MM.1S (cell line): ENCODE measurements at regions not wholly inside any gene's neighbourhood (a gene's known extent, or its start where the extent isn't known, plus 50 kb on each side); places are given as distances from the start of the nearest gene placed in this dataset.

Experiments
- DNase-seq: peaks from one replicate; pipeline ENCODE4 v3.0.0-alpha.2; 2015
- H2AFZ ChIP-seq: fragments of 300-600 bp; sonication (generic); 2 replicates; pipeline ENCODE4 v1.6.0; 2016; ENCODE audit warnings: antibody characterized with exemption, low read length
- H3F3A ChIP-seq: fragments of 300-600 bp; sonication (generic); 2 replicates; pipeline ENCODE4 v1.6.1; 2016; ENCODE audit warnings: mild to moderate bottlenecking, antibody characterized with exemption, low read length, moderate library complexity, mixed read lengths; ENCODE audit not compliant: insufficient read depth
- H3K27ac ChIP-seq: fragments of 300-600 bp; sonication (generic); 2 replicates; pipeline ENCODE4 v1.5.1; 2016; ENCODE audit warnings: mild to moderate bottlenecking, low read length
- H3K27me3 ChIP-seq: fragments of 300-600 bp; sonication (generic); replicated peaks from 2 replicates; pipeline ENCODE4 v1.6.0; 2016; ENCODE audit warnings: low read length; ENCODE audit not compliant: insufficient read depth
- H3K36me3 ChIP-seq: fragments of 300-600 bp; sonication (generic); replicated peaks from 2 replicates; pipeline ENCODE4 v1.6.1; 2016; ENCODE audit warnings: mild to moderate bottlenecking, low read length, mixed read lengths; ENCODE audit not compliant: insufficient read depth
- H3K4me1 ChIP-seq: fragments of 300-600 bp; sonication (generic); 2 replicates; pipeline ENCODE4 v1.6.1; 2016; ENCODE audit warnings: low read length, mixed read lengths
- H3K4me2 ChIP-seq: fragments of 300-600 bp; sonication (generic); 2 replicates; pipeline ENCODE4 v1.6.0; 2016; ENCODE audit warnings: low read depth, low read length
- H3K4me3 ChIP-seq: fragments of 300-600 bp; sonication (generic); 2 replicates; pipeline ENCODE4 v1.5.1; 2016; ENCODE audit warnings: low read length, mixed read lengths
- H3K79me2 ChIP-seq: fragments of 300-600 bp; sonication (generic); 2 replicates; pipeline ENCODE4 v1.6.1; 2016; ENCODE audit warnings: mixed run types, low read length, mixed read lengths
- H3K9ac ChIP-seq: fragments of 300-600 bp; sonication (generic); 2 replicates; pipeline ENCODE4 v1.6.1; 2016; ENCODE audit warnings: low read length, mixed read lengths
- H3K9me2 ChIP-seq: fragments of 300-600 bp; sonication (generic); replicated peaks from 2 replicates; pipeline ENCODE4 v1.6.1; 2016; ENCODE audit warnings: mild to moderate bottlenecking, low read length, mixed read lengths; ENCODE audit not compliant: insufficient read depth
- H3K9me3 ChIP-seq: fragments of 300-600 bp; sonication (generic); replicated peaks from 2 replicates; pipeline ENCODE4 v1.6.1; 2016; ENCODE audit warnings: mild to moderate bottlenecking, low read length, mixed read lengths; ENCODE audit not compliant: insufficient read depth
- H4K20me1 ChIP-seq: fragments of 300-600 bp; sonication (generic); 2 replicates; pipeline ENCODE4 v1.6.1; 2016; ENCODE audit warnings: mild to moderate bottlenecking, low read length, moderate library complexity, mixed read lengths; ENCODE audit not compliant: insufficient read depth
- CTCF ChIP-seq: fragments of 300-600 bp; sonication (generic); IDR thresholded peaks from 2 replicates; pipeline ENCODE4 v1.5.1; 2016; ENCODE audit warnings: antibody characterized with exemption, low read length, mixed read lengths
- EZH2 ChIP-seq: fragments of 300-600 bp; sonication (generic); optimal IDR thresholded peaks from 2 replicates; pipeline ENCODE3; 2017; ENCODE audit warnings: low read depth, mild to moderate bottlenecking, antibody characterized with exemption, low read length, mixed read lengths
- EZH2phosphoT487 ChIP-seq: fragments of 300-600 bp; sonication (generic); IDR thresholded peaks from 2 replicates; pipeline ENCODE4 v1.6.1; 2018; ENCODE audit warnings: antibody characterized with exemption, low read length

GRCh38 chr12:83476006-83476405 is 789.3 kb downstream of the TMTC2 start:
- Histone ChIP-seq H3K4me3 (no peak overlapping the region), H3K4me2 (no peak overlapping the region), H4K20me1 (no peaks in the 10 kb centered on the region), H3K79me2 (no peaks in the 10 kb centered on the region), H3K9me3 (no peaks in the 10 kb centered on the region), H3K36me3 (no peaks in the 10 kb centered on the region), H3F3A (no peaks in the 10 kb centered on the region), H3K9me2 (no peaks in the 10 kb centered on the region), H3K4me1 (no peaks in the 10 kb centered on the region), H3K27ac (no peak overlapping the region), H3K9ac (no peak overlapping the region), H3K27me3 (no peaks in the 10 kb centered on the region), H2AFZ (no peak overlapping the region)
- no peak for DNase-seq
- no peak for TF ChIP-seq CTCF
- TF ChIP-seq EZH2phosphoT487 = no peak

GRCh38 chr12:83474369-83474768 is 787.7 kb downstream of the TMTC2 start:
- Histone ChIP-seq H3K4me1 (no peaks in the 10 kb centered on the region), H3K79me2 (no peaks in the 10 kb centered on the region), H3K4me2 (no peak overlapping the region), H2AFZ (no peak overlapping the region), H3K27ac (no peak overlapping the region), H3K4me3 (no peak overlapping the region), H3K27me3 (no peaks in the 10 kb centered on the region), H3K9me3 (no peaks in the 10 kb centered on the region), H3K9me2 (no peaks in the 10 kb centered on the region), H4K20me1 (no peaks in the 10 kb centered on the region), H3K36me3 (no peaks in the 10 kb centered on the region), H3F3A (no peaks in the 10 kb centered on the region), H3K9ac (no peak overlapping the region)
- no peak for DNase-seq
- no peak for TF ChIP-seq CTCF
- no peak for TF ChIP-seq EZH2
- TF ChIP-seq EZH2phosphoT487 = no peak

- no peaks in the 10 kb centered on the region for H3K79me2 ChIP-seq
- H3K4me2 ChIP-seq = no peak overlapping the region
- DNase-seq = no peak
- no peaks in the 10 kb centered on the region for H4K20me1 ChIP-seq
- H3K9ac ChIP-seq = no peak overlapping the region
- no peak overlapping the region for H2AFZ ChIP-seq
- no peak for TF ChIP-seq EZH2
- TF ChIP-seq CTCF = no peak
- no peak for TF ChIP-seq EZH2phosphoT487
- no peaks in the 10 kb centered on the region for H3K27me3 ChIP-seq
- no peak overlapping the region for H3K4me3 ChIP-seq
- H3K4me1 ChIP-seq = no peaks in the 10 kb centered on the region
- no peak overlapping the region for H3K27ac ChIP-seq
- no peaks in the 10 kb centered on the region for H3K9me3 ChIP-seq
- no peaks in the 10 kb centered on the region for H3K36me3 ChIP-seq
- no peaks in the 10 kb centered on the region for H3K9me2 ChIP-seq
- H3F3A ChIP-seq = no peaks in the 10 kb centered on the region
Measured at GRCh38 chr12:83473408-83474095, 786.8 kb downstream of the TMTC2 start.
